ENCODE measurements at regions not wholly inside any gene's neighbourhood (a gene's known extent, or its start where the extent isn't known, plus 50 kb on each side); places are given as distances from the start of the nearest gene placed in this dataset.

DNA sequence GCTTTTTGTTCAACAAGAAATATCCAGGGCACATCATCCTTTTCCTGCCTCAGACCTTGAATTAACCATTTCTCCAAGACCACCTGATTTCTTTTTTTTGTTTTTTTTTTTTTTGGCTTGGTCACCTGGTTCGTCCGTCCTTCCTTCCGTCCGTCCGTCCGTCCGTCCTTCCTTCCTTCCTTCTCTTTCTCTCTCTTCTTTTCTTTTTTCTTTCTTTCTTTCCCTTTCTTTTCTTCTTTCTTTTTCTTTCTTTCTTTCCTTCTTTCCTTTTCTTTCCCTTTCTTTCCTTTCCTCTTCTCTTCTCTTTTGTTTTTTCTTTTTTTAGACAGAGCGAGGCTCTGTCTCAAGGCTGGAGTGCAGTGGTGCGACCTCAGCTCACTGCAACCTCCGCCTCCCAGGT, 80.7 kb downstream of the TET3 start:
- no peaks in the 10 kb centered on the region for H3K9me3 ChIP-seq
- TF ChIP-seq, protein P1, sequence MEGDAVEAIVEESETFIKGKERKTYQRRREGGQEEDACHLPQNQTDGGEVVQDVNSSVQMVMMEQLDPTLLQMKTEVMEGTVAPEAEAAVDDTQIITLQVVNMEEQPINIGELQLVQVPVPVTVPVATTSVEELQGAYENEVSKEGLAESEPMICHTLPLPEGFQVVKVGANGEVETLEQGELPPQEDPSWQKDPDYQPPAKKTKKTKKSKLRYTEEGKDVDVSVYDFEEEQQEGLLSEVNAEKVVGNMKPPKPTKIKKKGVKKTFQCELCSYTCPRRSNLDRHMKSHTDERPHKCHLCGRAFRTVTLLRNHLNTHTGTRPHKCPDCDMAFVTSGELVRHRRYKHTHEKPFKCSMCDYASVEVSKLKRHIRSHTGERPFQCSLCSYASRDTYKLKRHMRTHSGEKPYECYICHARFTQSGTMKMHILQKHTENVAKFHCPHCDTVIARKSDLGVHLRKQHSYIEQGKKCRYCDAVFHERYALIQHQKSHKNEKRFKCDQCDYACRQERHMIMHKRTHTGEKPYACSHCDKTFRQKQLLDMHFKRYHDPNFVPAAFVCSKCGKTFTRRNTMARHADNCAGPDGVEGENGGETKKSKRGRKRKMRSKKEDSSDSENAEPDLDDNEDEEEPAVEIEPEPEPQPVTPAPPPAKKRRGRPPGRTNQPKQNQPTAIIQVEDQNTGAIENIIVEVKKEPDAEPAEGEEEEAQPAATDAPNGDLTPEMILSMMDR (IDR thresholded peaks at IDR 0.05) = no peak
- H3K4me1 ChIP-seq = no peaks in the 10 kb centered on the region
- H3K36me3 ChIP-seq = no peaks in the 10 kb centered on the region
- no peak for DNase-seq
- H3K4me3 ChIP-seq = no peak overlapping the region
- H3K27me3 ChIP-seq = no peaks in the 10 kb centered on the region
- intact Hi-C loops (cut with DNase I; ENCODE audit: low total_unique reads) = no loop called here
- H3K27ac ChIP-seq = no peak overlapping the region

DNA sequence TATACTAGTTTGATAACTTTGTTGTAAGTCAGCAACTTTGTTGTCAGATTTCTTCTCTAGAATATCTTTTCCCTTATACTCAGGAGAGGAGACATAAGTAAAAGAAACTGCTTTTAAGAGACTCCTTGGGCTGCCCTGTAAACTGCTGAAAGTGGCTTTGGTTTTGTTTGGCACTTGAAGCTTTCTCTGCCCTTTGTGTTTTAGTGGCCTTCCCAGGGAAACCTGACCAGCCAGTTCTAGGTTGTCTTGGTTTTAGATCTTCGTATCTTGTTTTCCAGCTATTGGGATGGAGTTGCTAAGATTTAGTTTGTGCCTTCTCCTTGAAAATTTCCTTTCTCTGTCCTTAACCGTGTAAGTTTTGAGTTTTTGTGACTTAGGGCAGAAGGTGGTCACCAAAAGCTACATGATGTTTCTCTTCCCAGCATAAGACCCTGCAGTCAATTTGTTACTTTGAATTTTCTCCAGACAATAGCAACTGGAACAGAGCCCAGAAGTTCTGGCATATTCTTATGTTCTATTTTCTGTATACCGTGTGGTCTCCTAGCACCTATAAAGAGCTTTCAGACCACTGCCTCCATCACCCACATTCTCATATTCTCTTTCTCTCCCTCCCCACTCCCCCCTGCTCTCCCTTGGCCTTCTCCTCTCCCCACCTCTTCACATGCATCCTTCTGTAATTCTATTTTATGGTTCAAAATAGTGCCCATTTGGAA, 81.1 kb downstream of the BOLA3 start:
- Histone ChIP-seq H3K4me3 (no peak overlapping the region), H3K9me3 (no peaks in the 10 kb centered on the region), H3K27ac (no peak overlapping the region), H3K4me1 (no peaks in the 10 kb centered on the region), H3K27me3 (no peaks in the 10 kb centered on the region), H3K36me3 (no peaks in the 10 kb centered on the region)
- TF ChIP-seq, protein P1 (IDR thresholded peaks at IDR 0.05) = no peak
- intact Hi-C loops (cut with DNase I; ENCODE audit: low total_unique reads) = no loop called here
- no peak for DNase-seq

GRCh38 chr2:74067221-74067747, 80.4 kb downstream of the BOLA3 start:
- DNase-seq = no peak
- H3K36me3 ChIP-seq = no peaks in the 10 kb centered on the region
- no peaks in the 10 kb centered on the region for H3K9me3 ChIP-seq
- no peaks in the 10 kb centered on the region for H3K27me3 ChIP-seq
- H3K4me3 ChIP-seq = no peak overlapping the region
- TF ChIP-seq, protein P1 (IDR thresholded peaks at IDR 0.05) = no peak
- no peaks in the 10 kb centered on the region for H3K4me1 ChIP-seq
- no peak overlapping the region for H3K27ac ChIP-seq
- intact Hi-C loops (cut with DNase I; ENCODE audit: low total_unique reads) = no loop called here

GRCh38 chr2:74070991-74071390, 76.7 kb downstream of the BOLA3 start:
- H3K4me3 ChIP-seq = no peak overlapping the region
- H3K36me3 ChIP-seq = no peaks in the 10 kb centered on the region
- DNase-seq = no peak
- TF ChIP-seq, protein P1 (IDR thresholded peaks at IDR 0.05) = no peak
- H3K27me3 ChIP-seq = no peaks in the 10 kb centered on the region
- no peaks in the 10 kb centered on the region for H3K9me3 ChIP-seq
- no peak overlapping the region for H3K27ac ChIP-seq
- no peaks in the 10 kb centered on the region for H3K4me1 ChIP-seq
- intact Hi-C loops (cut with DNase I; ENCODE audit: low total_unique reads) = no loop called here

GRCh38 chr2:74071426-74071825, 76.3 kb downstream of the BOLA3 start:
- Histone ChIP-seq H3K27me3 (no peaks in the 10 kb centered on the region), H3K4me1 (no peaks in the 10 kb centered on the region), H3K36me3 (no peaks in the 10 kb centered on the region), H3K27ac (no peak overlapping the region), H3K9me3 (no peaks in the 10 kb centered on the region), H3K4me3 (no peak overlapping the region)
- TF ChIP-seq, protein P1 (IDR thresholded peaks at IDR 0.05) = no peak
- intact Hi-C loops (cut with DNase I; ENCODE audit: low total_unique reads) = no loop called here
- DNase-seq = no peak
